Panc1 (cell line): ENCODE measurements at regions not wholly inside any gene's neighbourhood (a gene's known extent, or its start where the extent isn't known, plus 50 kb on each side); places are given as distances from the start of the nearest gene placed in this dataset.

Experiments
- ATAC-seq: fragments of 200-7000 bp; cut with Tn5 transposase; 2 replicates; pipeline ENCODE4 v1.9.1; 2020; ENCODE audit warnings: mild to moderate bottlenecking, moderate library complexity
- BruUV-seq: library from RNA; stranded (reverse); fragments of 400-500 nt; replicated peaks from 2 replicates; lab custom pipeline; 2021; lab: Mats Ljungman, UMichigan
- CTCF ChIA-PET: fragments of 300-600 bp; sonication (Branson Sonifier 250); formaldehyde crosslinking; loops from one replicate; lab custom pipeline; 2022; ENCODE audit warnings: antibody characterized with exemption; lab: Charles Lee
- POLR2A ChIA-PET: fragments of 300-600 bp; sonication (Branson Sonifier 250); formaldehyde crosslinking; loops from one replicate; lab custom pipeline; 2022; ENCODE audit warnings: antibody characterized with exemption; lab: Charles Lee
- DNase-seq: peaks from one replicate; pipeline ENCODE4 v3.0.0-alpha.2; 2010; ENCODE audit warnings: low read depth, low spot score
- H3K27ac ChIP-seq: 2 replicates; pipeline ENCODE4 v1.5.1; 2011; ENCODE audit warnings: mild to moderate bottlenecking, low read length, inconsistent platforms
- H3K27me3 ChIP-seq: fragments of 200-500 bp; sonication (Bioruptor generic); 2 replicates; pipeline ENCODE4 v1.6.0; 2014; ENCODE audit warnings: low read length, inconsistent platforms; ENCODE audit not compliant: control insufficient read depth, insufficient read depth
- H3K36me3 ChIP-seq: fragments of 200-500 bp; sonication (Bioruptor generic); 2 replicates; pipeline ENCODE4 v1.5.1; 2014; ENCODE audit warnings: inconsistent platforms, mild to moderate bottlenecking, low read length, moderate library complexity; ENCODE audit not compliant: control insufficient read depth, insufficient read depth
- H3K4me1 ChIP-seq: 2 replicates; pipeline ENCODE4 v1.5.1; 2011; ENCODE audit warnings: inconsistent platforms, mild to moderate bottlenecking, low read length, moderate library complexity; ENCODE audit not compliant: control insufficient read depth, insufficient read depth
- H3K4me3 ChIP-seq, 2 experiments: 2 replicates each; pipeline ENCODE4 v1.5.1; 2011 to 2012; ENCODE audit warnings: low read depth in 2 of 2, low read length in 2 of 2, mild to moderate bottlenecking in 2 of 2, inconsistent platforms in 1 of 2, moderate library complexity in 1 of 2
- H3K9me3 ChIP-seq: fragments of 200-500 bp; sonication (Bioruptor generic); 2 replicates; pipeline ENCODE4 v1.5.1; 2014; ENCODE audit warnings: low read depth, mild to moderate bottlenecking, inconsistent platforms, low read length, moderate library complexity; ENCODE audit not compliant: control insufficient read depth, insufficient read depth
- CTCF ChIP-seq: fragments of 450-650 bp; IDR thresholded peaks from 2 replicates; pipeline ENCODE4 v1.5.1; 2017; ENCODE audit warnings: mild to moderate bottlenecking
- POLR2AphosphoS5 ChIP-seq: IDR thresholded peaks from 2 replicates; pipeline ENCODE4 v1.6.1; 2012; ENCODE audit warnings: mild to moderate bottlenecking, low read depth, low read length, moderate library complexity
- SIN3A ChIP-seq: IDR thresholded peaks from 2 replicates; pipeline ENCODE4 v1.6.1; 2012; ENCODE audit warnings: low read depth, mild to moderate bottlenecking, low read length, moderate library complexity, borderline replicate concordance; ENCODE audit not compliant: insufficient read depth
- TCF7L2 ChIP-seq: IDR thresholded peaks from 2 replicates; pipeline ENCODE4 v1.6.1; 2011; ENCODE audit warnings: mild to moderate bottlenecking, low read depth, low read length, inconsistent platforms
- in situ Hi-C: cut with HindIII; loops from 2 replicates; pipeline ENCODE4 v1.10.0; 2016; ENCODE audit warnings: low sequenced_read_pairs, low pct_unique_long_range_greater_than_20kb
- intact Hi-C: fragments of 100-400 bp; cut with micrococcal nuclease; formaldehyde crosslinking; loops from one replicate; pipeline ENCODE4 v1.10.0; 2022; ENCODE audit not compliant: unreplicated experiment
- TF ChIP-seq, protein P1 (sequence below), 2 experiments: IDR thresholded peaks; 2 replicates each; pipeline ENCODE4 v1.6.1; 2011 to 2012; ENCODE audit warnings: low read depth in 2 of 2, control low read depth in 1 of 2, low read length in 1 of 2, mild to moderate bottlenecking in 1 of 2, moderate library complexity in 1 of 2; ENCODE audit not compliant: insufficient read depth in 1 of 2

DNA sequence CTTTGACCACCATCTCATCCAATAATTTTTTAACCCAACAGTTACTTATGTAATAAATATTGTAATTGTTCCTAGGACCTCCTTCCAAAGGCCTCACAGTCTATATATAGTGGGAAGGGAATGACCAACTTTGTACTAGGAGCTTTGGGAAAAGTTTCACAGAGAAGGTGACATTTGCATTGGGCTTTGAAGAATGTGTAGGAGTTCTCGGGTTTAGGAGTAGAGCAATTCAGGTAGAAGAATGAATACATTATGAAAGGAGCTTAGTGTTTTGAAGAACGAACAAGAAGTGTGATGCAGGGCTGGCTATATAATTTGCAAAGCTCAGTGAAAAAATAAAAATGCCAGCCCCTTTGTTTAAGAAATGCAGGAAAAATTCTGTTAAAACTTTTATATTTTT lies 330.4 kb upstream of the DEPDC1 start:
- 0 out of 2 replicates have a peak, but pooled peaks cover 12% of the 10 kb centered on the region for H3K9me3 ChIP-seq
- no peak overlapping the region for H3K4me3 ChIP-seq
- ATAC-seq (no peak), DNase-seq (no peak)
- POLR2A ChIA-PET: no interaction called here
- BruUV-seq: no TSS peak
- H3K4me1 ChIP-seq: no peaks in the 10 kb centered on the region
- H3K27me3 ChIP-seq: no peaks in the 10 kb centered on the region
- TF ChIP-seq TCF7L2 (no peak), POLR2AphosphoS5 (no peak), SIN3A (no peak), CTCF (no peak)
- TF ChIP-seq, protein P1, sequence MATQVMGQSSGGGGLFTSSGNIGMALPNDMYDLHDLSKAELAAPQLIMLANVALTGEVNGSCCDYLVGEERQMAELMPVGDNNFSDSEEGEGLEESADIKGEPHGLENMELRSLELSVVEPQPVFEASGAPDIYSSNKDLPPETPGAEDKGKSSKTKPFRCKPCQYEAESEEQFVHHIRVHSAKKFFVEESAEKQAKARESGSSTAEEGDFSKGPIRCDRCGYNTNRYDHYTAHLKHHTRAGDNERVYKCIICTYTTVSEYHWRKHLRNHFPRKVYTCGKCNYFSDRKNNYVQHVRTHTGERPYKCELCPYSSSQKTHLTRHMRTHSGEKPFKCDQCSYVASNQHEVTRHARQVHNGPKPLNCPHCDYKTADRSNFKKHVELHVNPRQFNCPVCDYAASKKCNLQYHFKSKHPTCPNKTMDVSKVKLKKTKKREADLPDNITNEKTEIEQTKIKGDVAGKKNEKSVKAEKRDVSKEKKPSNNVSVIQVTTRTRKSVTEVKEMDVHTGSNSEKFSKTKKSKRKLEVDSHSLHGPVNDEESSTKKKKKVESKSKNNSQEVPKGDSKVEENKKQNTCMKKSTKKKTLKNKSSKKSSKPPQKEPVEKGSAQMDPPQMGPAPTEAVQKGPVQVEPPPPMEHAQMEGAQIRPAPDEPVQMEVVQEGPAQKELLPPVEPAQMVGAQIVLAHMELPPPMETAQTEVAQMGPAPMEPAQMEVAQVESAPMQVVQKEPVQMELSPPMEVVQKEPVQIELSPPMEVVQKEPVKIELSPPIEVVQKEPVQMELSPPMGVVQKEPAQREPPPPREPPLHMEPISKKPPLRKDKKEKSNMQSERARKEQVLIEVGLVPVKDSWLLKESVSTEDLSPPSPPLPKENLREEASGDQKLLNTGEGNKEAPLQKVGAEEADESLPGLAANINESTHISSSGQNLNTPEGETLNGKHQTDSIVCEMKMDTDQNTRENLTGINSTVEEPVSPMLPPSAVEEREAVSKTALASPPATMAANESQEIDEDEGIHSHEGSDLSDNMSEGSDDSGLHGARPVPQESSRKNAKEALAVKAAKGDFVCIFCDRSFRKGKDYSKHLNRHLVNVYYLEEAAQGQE (IDR thresholded peaks at IDR 0.05; ENCODE audit: insufficient read depth in 1 of 2, low read depth in 2 of 2, low read length in 1 of 2): no peak
- intact Hi-C loops (no loop called here), in situ Hi-C loops (no loop called here)
- no peak overlapping the region for H3K27ac ChIP-seq
- no peaks in the 10 kb centered on the region for H3K36me3 ChIP-seq
- CTCF ChIA-PET: no interaction called here

DNA sequence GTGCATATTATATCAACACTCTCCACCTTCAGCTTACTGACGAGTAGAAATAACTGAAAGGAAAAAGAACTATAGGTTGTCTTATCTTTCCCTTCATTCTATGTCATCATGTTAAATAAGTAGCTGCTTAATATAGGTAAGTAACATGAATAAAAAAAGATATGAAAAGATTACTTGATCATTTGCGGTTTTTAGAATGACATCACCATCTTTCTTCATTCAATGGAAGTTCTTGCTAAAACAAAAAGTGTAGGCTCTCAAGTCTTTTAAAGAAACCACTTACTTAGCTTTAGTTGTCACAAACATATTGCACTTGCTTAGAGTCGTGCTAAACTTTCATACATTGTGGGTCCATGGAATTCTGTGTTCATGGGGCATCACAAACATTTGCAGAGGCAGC lies 331.1 kb upstream of the DEPDC1 start:
- CTCF ChIA-PET: no interaction called here
- H3K4me3 ChIP-seq: no peak overlapping the region
- no peaks in the 10 kb centered on the region for H3K27me3 ChIP-seq
- TF ChIP-seq, protein P1 (IDR thresholded peaks at IDR 0.05; ENCODE audit: insufficient read depth in 1 of 2, low read depth in 2 of 2, low read length in 1 of 2): no peak
- TF ChIP-seq TCF7L2 (no peak), CTCF (no peak), POLR2AphosphoS5 (no peak), SIN3A (no peak)
- no peak overlapping the region for H3K27ac ChIP-seq
- BruUV-seq: no TSS peak
- ATAC-seq (no peak), DNase-seq (no peak)
- in situ Hi-C loops: no loop called here
- intact Hi-C loops: no loop called here
- no peaks in the 10 kb centered on the region for H3K36me3 ChIP-seq
- H3K4me1 ChIP-seq: no peaks in the 10 kb centered on the region
- 0 out of 2 replicates have a peak, but pooled peaks cover 12% of the 10 kb centered on the region for H3K9me3 ChIP-seq
- POLR2A ChIA-PET: no interaction called here
